Amniotic stem cell (primary cell): ENCODE measurements at regions not wholly inside any gene's neighbourhood (a gene's known extent, or its start where the extent isn't known, plus 50 kb on each side); places are given as distances from the start of the nearest gene placed in this dataset.

ENCODE experiments used
- DNase-seq: peaks from one replicate; lab custom pipeline; 2025; lab: John Stamatoyannopoulos, UW

DNA sequence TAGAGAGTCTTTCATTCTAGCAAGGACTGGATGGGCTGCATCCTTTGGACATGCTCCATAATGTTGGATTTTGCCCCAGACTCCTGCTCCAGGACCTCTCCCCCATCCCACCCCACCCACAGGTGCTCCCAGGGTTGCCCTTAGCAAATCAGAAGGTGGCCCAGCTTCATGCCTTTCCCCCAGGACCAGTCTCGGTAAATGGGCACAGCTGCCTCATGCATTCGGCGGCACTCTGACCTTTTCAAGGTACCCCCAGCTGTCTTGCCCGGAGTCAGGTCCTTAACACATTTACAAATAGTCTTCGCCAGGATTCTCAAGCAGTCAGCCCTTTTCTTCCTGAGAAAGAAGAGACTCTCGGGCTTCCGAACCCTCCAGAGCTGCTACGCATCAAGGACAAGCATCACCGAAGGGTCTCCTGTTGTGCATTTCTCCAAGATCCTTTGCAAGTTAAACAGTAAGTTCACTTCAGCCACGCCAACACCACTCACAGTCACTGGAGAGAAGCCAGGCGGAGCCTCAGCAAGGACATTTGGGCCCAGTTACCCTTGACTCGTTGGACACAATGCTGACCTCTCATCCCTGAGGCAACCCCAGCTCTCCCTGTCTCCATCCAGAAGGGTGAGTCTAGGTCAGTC, 287.8 kb downstream of the FAM43A start:
- no peak for DNase-seq

DNA sequence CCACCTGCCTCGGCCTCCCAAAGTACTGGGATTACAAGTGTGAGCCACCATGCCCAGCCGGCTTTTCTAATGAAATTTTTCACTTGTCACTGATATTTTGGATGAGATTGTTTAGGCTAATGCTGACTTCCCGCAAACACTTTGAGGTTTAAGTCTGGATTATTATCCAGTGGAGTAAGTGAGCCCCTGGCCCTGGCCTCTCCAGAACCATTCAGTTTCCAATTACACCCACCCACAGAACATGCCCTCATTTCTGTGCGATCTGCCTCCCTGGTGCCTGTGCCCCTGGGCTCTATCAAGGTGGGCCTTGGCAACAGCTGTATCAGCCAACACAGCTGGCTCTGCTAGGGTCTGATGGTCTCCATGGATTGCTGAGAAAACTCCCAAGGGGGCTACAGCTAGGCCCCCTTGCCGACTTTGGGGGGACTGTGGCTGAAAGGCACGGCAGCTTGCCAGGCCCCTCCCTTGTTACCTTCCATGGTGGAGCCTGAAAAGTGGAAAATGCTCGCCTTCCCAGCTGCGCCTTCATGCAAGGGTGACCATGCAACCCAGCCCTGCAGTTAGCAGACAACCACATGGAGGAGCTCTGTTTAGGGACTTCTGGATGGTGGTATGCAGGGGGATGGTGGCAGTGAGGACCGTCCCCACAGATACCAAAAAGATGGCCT, 288.9 kb downstream of the FAM43A start:
- no peak for DNase-seq

DNA sequence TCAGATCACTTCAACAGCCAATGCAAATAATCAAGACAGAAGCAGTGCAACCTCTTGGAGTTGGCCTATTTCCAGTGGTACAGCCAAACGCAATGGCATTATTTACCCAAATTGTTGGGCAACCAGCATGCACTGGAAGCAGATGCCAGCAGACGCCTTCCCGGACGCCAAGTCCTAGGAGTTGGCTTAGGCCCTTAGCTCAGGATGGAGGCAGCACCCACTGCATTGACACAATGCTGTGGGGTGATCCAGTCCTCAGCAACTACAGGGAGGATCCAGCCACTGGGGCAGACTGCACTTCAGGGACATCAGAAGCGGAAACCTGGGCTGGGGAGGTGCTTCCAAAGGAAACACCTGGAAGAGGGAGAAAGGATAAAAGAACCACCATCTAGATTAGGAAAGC, 290.4 kb downstream of the FAM43A start:
- DNase-seq, result no peak

DNA sequence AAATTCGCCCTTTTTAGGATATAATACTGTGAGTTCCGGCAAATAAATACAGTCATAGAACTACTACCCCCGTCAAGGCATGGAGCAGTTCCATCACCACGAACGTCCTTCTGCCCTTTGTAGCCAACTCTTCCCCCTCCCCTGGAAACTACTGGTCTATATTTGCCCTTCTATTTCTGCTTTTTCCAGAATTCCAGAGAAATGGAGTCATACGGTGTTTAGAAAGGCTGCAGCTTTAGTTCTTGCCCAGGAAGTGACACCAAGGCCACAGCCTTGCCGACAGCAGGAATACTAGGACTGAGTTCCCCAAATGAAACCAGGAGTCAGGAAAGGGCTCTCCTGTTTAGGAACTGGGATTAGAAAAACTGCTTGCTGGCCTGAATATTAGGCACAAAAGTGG, 291.2 kb downstream of the FAM43A start:
- DNase-seq, result no peak

DNA sequence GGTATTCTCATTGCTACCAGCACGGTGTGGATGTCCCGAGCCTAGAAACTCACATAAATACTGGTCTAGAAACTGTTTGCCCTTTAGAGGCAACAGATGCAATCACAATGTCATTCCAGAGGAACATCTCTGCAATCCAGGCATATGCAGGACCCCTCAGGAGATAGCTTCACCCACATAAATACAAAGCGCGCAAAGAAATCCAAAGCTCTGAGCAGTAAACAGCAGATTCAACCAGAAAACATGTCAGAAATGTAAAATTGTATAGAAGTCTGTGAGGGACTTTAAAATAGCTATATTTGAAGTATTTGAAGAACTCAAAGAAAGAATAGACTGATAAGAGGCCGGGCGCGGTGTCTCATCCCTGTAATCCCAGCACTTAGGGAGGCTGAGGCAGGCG, 291.7 kb downstream of the FAM43A start:
- DNase-seq, result no peak

DNA sequence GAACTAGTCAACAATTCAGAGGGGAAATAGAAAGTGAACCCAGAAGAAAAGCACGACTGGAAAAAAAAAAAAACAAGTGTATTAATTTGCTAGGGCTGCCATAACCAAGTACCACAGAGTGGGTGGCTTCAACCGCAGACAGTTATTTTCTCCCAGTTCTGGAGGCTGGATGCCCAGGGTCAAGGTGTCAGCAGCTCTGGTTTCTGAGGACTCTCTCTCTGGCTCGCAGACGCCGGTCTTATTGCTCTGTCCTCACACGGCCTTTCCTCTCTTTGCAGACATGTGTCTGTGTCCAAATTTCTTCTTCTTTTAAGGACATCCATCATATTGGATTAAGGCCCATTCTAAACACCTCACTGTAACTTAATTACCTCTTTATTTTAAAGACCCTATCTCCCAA, 291.8 kb downstream of the XXYLT1 start:
- no peak for DNase-seq

DNA sequence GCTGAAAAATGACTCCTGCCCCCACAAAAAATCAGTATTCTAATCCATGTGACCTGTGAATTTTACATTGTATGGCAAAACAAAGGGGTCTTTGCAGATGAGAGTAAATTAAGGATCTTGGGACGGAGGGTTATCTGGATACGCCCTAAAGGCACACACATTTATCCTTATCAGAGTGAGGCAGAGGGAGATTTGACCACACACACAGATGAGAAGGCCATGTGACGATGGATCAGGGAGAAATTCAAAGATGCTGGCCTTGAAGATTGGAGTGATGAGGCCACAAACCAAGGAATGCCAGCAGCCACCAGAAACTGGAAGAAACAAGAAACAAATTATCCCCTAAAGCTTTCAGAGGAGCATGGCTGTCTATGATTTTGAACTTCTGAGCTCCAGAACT, 288.5 kb downstream of the XXYLT1 start:
- DNase-seq, result no peak

DNA sequence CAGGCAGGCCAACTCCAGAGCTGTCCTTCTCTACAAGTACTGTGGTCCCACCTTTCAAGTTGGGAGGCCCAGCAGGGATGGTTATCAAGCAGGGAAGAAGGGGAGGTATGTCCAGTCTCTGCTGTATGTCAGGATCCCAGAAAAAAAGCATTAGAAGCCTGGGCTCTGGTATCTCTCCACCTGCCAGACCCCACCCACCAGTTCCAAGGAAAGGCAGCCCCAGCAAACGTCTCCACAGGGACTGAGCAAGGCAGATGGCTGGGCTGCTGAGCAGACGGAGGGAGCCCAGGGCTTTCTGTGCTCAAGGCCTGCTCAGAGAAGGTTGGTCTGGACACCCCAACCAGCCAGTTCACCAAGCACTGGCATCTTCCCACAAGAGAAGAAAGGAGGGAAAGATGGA, 287.8 kb downstream of the XXYLT1 start:
- no peak for DNase-seq

DNA sequence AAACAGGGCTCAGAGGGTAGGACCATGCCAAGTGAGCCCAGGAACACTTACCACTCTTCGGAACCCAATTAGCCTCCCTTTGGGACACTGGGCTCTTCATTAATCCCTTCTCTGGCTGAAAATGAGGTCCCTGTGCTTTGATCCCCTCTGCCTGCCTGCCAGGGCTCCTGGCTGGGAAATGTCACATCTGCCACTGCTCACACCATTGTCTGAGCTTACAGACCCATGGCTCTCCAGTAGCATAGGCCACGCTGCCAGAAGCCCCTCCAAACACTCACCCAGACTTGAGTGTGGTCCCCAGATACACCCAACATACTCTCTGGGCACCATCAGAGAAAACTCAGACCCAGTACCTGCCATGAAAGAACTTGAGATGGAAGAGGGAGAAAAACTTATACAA, 287.3 kb downstream of the XXYLT1 start:
- DNase-seq, result no peak

DNA sequence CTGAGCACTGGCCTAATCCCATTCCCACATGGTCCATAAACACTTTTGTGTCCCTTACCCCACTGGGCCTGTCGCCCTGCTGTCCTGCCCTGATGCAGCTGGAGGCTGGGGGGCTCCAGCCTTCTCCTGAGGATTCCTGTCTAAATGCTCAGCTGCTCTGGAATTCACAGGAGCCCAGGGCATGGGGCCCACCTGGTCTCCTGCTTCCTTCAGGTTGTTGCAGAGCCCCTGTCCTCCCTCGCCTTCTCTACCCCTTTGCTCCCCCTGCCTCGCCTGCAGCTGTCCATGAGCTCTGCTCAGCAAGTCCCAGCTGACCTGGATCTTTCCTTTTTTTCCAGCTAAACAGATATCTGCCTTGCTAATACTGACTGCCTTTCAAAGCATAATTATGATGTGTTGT, 286.9 kb downstream of the XXYLT1 start:
- no peak for DNase-seq

DNA sequence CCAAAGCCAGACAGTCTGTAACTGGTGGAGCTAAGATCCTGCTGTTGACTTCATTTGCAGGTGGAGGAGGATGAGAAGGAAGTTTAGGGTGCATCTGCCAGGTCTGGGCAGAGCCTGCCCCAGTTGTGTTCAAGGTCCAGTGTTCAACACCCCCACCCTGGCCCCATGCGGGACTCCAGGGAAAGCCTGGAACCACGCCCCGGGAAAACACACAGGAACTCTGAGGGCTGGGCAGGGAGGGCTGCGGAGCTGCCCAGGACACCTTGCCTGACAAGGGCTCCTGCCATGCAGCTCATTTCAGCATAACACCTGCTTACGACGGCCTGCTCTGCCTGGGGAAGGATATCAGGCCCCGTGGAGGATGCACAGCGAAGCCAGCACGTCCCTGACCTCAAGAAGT, 286.3 kb downstream of the XXYLT1 start:
- DNase-seq, result no peak

DNA sequence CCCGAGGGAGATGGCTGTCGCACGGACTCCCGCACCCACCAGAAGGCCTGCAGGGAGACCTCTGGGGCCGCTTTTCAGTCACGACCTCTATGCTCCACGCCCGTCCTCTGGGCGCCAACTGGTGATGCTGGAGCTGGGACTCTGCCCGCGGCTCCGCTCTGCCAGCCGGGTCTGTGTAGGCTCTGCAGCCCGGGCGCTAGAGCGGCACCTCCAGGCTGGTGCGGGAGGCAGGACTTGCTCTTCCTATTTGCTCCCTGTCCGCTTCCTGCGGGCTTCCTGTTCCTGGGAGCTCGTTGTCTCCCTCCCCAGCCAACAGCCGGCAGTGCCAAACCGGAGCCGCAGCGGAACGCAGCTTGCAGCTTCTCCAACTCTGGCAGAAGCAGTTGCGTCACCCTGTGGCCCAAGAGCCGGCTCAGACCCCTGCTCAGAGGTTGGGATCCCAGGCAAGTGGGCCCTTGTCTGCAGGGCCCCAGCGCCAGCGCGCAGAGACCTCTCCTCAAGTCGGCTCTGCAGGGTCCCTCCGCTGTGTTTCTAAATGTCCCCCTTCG, 285.9 kb downstream of the XXYLT1 start:
- DNase-seq, result no peak

DNA sequence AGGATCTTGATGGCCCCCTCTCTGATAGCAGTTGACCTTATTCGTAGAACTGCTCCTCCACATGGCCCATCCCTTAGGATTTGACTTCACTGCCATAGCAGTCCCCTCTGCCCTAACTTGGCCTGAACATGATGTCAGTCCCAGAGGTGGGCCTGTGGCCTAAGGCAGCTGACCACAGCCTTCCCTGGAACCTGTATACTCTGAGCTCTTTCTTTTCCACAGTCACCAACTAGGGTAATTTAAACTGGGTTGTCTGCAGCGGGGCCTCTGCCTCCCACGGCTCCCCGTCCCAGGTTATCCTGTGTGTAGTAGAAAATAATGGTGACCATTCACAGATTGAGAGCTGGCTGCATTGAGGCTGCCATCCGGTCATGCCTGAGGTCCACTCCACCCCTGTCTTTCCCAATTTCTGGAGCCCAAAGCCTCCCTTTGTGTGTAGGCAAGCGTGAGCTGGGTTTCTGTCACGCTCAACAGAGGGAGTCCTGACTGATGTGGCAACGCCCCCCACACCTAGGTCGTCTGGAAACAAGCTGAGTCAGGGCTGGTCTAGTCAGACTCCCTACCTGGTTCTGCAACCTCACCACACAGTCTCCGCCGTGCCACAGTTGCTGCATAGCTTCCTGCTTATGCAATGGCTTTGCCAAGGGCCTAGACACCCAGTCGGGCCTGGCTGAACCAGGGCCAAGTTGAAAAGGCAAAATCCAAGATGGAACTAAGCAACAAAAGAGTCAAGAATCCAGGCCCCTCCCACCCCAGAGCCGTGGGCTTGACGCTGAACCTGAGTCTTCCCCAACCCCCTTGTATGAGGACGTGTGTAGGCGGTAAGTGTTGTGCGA, 284.5 kb downstream of the XXYLT1 start:
- no peak for DNase-seq

DNA sequence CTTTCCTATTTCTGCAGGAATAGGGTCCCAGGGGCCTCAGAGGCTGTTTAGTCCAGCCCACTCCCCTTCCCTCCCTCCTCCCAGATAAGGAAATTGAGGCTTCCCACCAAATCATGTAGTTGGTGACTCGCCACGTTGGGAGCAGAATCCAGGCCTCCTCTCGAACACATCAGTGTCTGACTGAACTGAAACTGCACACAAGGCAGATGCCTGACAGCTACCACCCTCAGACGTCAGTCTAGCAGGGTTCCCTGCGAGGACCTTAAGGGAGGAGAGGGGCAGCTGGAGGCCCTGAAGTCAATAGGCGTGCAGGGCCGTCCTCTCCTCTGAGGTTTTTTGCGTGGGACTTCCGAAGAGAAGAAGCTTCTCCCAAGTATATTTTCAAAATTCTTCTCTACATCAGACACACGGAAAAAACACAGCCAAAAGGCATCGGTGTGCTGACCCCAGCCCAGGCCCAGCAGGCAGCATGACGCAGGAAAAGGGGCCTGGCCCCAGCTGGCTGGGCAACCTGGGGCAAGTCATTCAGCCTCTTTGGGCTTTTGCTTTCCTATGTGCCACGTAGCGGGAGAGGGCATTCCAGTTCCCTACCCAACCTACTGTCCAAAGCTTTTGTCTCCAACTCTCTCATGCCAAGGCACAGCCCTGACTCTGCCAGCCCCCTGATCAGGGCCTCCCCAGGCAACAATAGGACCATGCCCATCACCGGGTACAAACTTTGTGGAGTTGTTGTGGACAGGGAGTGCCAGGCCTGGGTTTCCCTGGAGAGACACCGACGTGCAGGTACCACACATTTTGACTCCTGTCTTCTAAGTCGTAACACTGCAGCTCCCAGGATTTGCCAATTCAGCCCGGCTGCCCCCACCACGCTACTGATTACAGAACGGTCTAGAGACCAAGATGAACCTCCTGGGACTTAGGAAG, 283.1 kb downstream of the XXYLT1 start:
- DNase-seq, result no peak

DNA sequence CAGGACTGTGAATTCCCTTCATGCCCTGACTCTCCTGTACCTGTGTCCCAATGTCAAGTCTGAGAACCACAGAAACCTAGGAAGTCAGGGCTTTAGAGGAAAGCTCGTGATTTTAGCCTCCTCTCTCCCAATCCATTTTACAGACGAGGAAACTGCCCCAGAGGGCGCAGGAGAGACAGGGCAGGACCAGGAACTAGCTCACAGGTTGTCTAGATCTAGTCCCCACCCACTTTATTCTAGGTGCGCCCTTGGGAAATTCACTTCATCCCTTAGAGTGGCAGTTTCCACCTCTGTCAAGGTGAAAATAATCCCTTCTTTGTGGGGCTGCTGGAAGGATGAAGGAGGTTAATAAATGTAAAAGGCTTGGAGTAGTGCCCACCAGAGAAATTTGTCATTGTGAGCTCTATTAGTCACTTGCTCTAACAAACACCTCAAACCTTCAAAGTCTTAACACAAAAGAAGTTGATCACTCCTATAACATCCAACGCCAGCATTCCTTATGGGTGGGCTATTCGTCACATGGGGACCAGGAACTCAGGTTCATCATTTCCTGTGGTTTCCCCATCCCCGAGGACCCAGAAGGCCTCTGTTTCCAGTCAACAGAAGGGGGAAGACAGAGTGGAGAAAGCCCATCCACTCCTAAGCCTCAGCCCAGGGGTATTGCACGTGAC, 282.3 kb downstream of the XXYLT1 start:
- DNase-seq, result no peak

DNA sequence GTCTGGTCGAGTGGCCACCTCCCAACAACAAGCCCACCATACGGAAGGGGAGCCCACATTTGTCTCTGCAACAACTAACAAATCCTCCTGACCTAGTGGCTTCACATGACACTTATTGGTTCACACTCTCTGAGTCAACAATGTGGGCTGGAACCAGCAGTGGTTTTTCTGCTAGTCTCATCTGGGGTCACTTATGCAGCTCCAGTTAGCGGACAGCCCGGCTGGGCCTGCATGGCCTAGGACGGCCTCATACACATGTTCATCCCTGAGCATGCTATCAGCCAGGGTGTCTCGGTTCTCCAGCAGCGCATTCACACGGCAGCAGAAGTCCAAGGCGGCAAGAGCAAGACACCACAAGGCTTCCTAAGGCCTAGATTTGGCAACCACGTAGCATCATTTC, 281.7 kb downstream of the XXYLT1 start:
- no peak for DNase-seq

DNA sequence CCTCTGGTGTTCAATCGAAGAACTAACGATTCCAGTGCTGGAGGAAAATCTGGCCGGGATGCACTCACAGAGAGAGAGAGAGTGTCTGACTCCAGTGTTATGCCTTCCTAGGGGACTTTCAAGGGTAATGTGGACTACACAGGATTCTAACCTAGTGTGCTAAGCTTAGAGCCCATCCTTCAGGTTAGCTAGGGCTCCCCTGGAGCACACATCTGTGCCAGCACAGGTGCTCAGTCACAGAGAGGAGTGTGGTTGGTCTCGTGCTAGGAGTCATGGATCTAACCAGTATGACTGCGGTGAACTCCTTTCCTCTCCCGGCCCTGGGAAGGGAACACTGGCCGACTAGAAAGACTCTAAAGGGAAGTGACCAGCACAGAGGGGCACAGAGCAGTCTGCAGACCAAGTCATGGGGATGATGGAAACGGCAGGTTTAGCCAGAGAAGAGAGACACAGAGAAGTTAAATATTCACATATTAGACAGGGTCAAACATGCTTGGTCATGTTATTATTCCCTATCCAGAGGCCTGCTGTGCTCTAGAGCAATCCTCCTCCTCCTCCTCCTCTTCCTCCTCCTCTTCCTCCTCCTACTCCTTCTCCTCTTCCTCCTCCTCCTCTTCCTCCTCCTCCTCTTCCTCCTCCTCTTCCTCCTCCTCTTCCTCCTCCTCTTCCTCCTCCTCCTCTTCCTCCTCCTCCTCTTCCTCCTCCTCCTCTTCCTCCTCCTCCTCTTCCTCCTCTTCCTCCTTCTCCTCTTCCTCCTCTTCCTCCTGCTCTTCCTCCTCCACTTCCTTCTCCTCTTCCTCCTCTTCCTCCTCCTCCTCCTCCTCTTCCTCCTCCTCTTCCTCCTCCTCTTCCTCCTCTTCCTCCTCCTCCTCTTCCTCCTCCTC, 280.3 kb downstream of the XXYLT1 start:
- DNase-seq, result no peak

DNA sequence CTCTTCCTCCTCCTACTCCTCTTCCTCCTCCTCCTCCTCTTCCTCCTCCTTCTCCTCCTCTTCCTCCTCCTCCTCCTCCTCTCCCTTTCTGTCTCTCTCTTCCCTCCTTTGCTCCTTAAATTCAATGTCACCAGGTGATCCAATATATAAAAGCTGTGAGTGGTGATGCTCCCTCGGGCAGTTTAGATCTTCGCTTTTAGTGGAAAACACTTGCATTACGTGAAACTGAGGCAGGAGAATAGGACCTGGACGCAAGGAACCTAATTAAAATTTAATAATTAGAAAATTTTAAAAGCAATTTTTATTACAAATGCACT, 279.7 kb downstream of the XXYLT1 start:
- no peak for DNase-seq

DNA sequence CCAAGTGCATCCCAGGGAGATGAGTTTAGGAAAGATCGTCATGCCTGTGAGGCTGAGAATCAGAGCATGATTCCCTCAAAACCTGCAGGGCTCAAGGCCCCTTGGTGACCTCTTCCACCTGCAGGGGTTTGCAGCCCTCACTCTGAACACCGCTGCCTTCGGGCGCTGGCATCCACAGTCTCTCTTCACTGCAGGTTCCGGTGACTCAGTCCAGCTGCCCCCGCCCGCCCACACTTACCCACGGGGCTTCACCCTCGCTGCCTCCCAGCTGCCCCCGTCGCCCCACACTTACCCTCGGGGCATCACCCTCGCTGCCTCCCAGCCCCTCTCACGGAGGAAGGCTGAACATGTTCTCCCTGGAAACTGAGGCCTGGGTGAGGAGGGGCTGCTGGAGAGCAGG, 277.1 kb downstream of the XXYLT1 start:
- no peak for DNase-seq

DNA sequence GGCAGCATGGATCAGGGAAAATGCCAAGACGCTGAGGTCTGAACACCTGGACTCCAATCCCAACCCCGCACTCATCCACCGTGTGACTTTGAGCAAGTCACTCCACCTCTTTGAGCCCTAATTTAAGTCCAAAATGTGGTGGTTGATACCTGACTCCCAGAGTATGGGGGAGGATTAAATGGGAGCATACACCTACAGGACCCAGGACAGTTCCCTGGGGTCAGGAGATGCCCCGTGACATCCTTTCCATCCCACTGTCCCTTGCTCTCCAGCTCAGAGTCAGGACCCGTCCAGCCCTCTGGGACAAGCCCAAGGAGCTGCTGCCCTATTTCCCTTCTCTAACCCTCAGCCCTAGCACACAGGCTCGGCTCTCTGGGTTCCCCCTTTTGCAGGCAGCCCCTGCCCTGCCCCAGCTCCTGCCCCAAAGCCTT, 276.4 kb downstream of the XXYLT1 start:
- no peak for DNase-seq
